ENCODE measurements at regions not wholly inside any gene's neighbourhood (a gene's known extent, or its start where the extent isn't known, plus 50 kb on each side); places are given as distances from the start of the nearest gene placed in this dataset.

- H3K9me3 Mint-ChIP-seq: peaks cover 5% of the 10 kb centered on the region
- no peaks in the 10 kb centered on the region for H3K36me3 Mint-ChIP-seq (ENCODE audit: low read depth)
- no peak overlapping the region for H3K4me3 Mint-ChIP-seq
- DNase-seq (ENCODE audit: low read depth, low spot score): no peak
- peaks cover 16% of the 10 kb centered on the region for H3K4me1 Mint-ChIP-seq
- H3K27ac Mint-ChIP-seq (ENCODE audit: unreplicated experiment): no peak overlapping the region
- H3K27me3 Mint-ChIP-seq (ENCODE audit: low read depth): peaks cover 7% of the 10 kb centered on the region
- TF ChIP-seq CTCF (conservative IDR thresholded peaks at IDR 0.05): no peak
Observed at GRCh38 chr15:98403569-98403968, 244.8 kb upstream of the IGF1R start.

- Mint-ChIP-seq H3K9me3 (peaks cover 2% of the 10 kb centered on the region), H3K27ac (ENCODE audit: unreplicated experiment) (no peak overlapping the region), H3K27me3 (ENCODE audit: low read depth) (peaks cover 5% of the 10 kb centered on the region), H3K36me3 (ENCODE audit: low read depth) (no peaks in the 10 kb centered on the region), H3K4me3 (no peak overlapping the region), H3K4me1 (peaks cover 13% of the 10 kb centered on the region)
- no peak for TF ChIP-seq CTCF (conservative IDR thresholded peaks at IDR 0.05)
- no peak for DNase-seq (ENCODE audit: low read depth, low spot score)
Observed at GRCh38 chr15:98405013-98405412, 243.3 kb upstream of the IGF1R start.

- no peak for TF ChIP-seq CTCF (conservative IDR thresholded peaks at IDR 0.05)
- Mint-ChIP-seq H3K9me3 (peaks cover 4% of the 10 kb centered on the region), H3K36me3 (ENCODE audit: low read depth) (no peaks in the 10 kb centered on the region), H3K4me1 (peaks cover 13% of the 10 kb centered on the region), H3K27me3 (ENCODE audit: low read depth) (peaks cover 6% of the 10 kb centered on the region), H3K27ac (ENCODE audit: unreplicated experiment) (no peak overlapping the region), H3K4me3 (no peak overlapping the region)
- no peak for DNase-seq (ENCODE audit: low read depth, low spot score)
Observed at GRCh38 chr15:98408231-98408630, 240.1 kb upstream of the IGF1R start.

GRCh38 chr15:98410328-98410727 lies 238.0 kb upstream of the IGF1R start:
- H3K27ac Mint-ChIP-seq (ENCODE audit: unreplicated experiment): no peak overlapping the region

GRCh38 chr15:98412852-98413251 lies 235.5 kb upstream of the IGF1R start:
- TF ChIP-seq CTCF (conservative IDR thresholded peaks at IDR 0.05): no peak
- Mint-ChIP-seq H3K36me3 (ENCODE audit: low read depth) (no peaks in the 10 kb centered on the region), H3K27ac (ENCODE audit: unreplicated experiment) (no peak overlapping the region), H3K4me3 (no peak overlapping the region), H3K4me1 (no peaks in the 10 kb centered on the region), H3K27me3 (ENCODE audit: low read depth) (peaks cover 11% of the 10 kb centered on the region), H3K9me3 (peaks cover 4% of the 10 kb centered on the region)
- DNase-seq (ENCODE audit: low read depth, low spot score): no peak

More at GRCh38 chr15:98410328-98410727, 238.0 kb upstream of the IGF1R start:
- Mint-ChIP-seq H3K36me3 (ENCODE audit: low read depth) (no peaks in the 10 kb centered on the region), H3K4me3 (no peak overlapping the region), H3K9me3 (peaks cover 4% of the 10 kb centered on the region), H3K27me3 (ENCODE audit: low read depth) (peaks cover 11% of the 10 kb centered on the region), H3K4me1 (peaks cover 4% of the 10 kb centered on the region)
- no peak for DNase-seq (ENCODE audit: low read depth, low spot score)
- no peak for TF ChIP-seq CTCF (conservative IDR thresholded peaks at IDR 0.05)
